Kidney (tissue), 13 donors: ENCODE measurements at regions not wholly inside any gene's neighbourhood (a gene's known extent, or its start where the extent isn't known, plus 50 kb on each side); places are given as distances from the start of the nearest gene placed in this dataset.

Experiments used
- DNase-seq, 5 donors: peaks; one replicate each; pipeline ENCODE4 v3.0.0-alpha.2; 2013 to 2020
- FAIRE-seq: peaks from 2 replicates; lab custom pipeline; 2012; peaks lifted over from hg19 to GRCh38; lab: Jason Lieb, UNC
- H3K27ac ChIP-seq, 2 donors: one replicate each; pipeline ENCODE4 v1.7.0; 2013; ENCODE audit warnings: low read depth in 2 of 2, low read length in 2 of 2, inconsistent platforms in 1 of 2
- H3K27me3 ChIP-seq: one replicate; pipeline ENCODE4 v1.7.1; 2013; ENCODE audit warnings: low read length, inconsistent platforms; ENCODE audit not compliant: control insufficient read depth, insufficient read depth
- H3K36me3 ChIP-seq, 3 donors: one replicate each; pipeline versions ENCODE4 v1.7.0 to v1.7.1; 2013; ENCODE audit warnings: low read length in 3 of 3, control low read depth in 1 of 3, inconsistent platforms in 1 of 3; ENCODE audit not compliant: insufficient read depth in 3 of 3, control insufficient read depth in 2 of 3
- H3K4me1 ChIP-seq, 3 donors: one replicate each; pipeline versions ENCODE4 v1.7.0 to v1.7.1; 2013; ENCODE audit warnings: low read length in 3 of 3, inconsistent platforms in 1 of 3, low read depth in 1 of 3; ENCODE audit not compliant: control insufficient read depth in 2 of 3, insufficient read depth in 2 of 3
- H3K4me3 ChIP-seq, 3 donors: one replicate each; pipeline versions ENCODE4 v1.7.0 to v1.8.1; 2013; ENCODE audit warnings: low read length in 3 of 3, control low read depth in 1 of 3, inconsistent platforms in 1 of 3
- H3K9ac ChIP-seq, 3 donors: one replicate each; pipeline versions ENCODE4 v1.7.0 to v1.7.1; 2013; ENCODE audit warnings: low read length in 3 of 3, control low read depth in 1 of 3, inconsistent platforms in 1 of 3
- H3K9me3 ChIP-seq, 3 donors: one replicate each; pipeline versions ENCODE4 v1.7.0 to v1.7.1; 2013; ENCODE audit warnings: low read length in 3 of 3, control low read depth in 1 of 3, inconsistent platforms in 1 of 3; ENCODE audit not compliant: control insufficient read depth in 2 of 3, insufficient read depth in 1 of 3
- intact Hi-C: fragments of 100-400 bp; cut with DNase I; formaldehyde crosslinking; loops from one replicate; pipeline ENCODE4 v1.11.1; 2022
- TF ChIP-seq, protein P1 (sequence below): IDR thresholded peaks from 3 replicates; pipeline ENCODE4 v1.5.1; 2012; ENCODE audit warnings: mild to moderate bottlenecking, moderate library complexity, borderline replicate concordance; ENCODE audit not compliant: insufficient read depth; ENCODE audit errors: extremely low read depth
- donor health status: control.
- donor health status: control.
- donor health status: control.
- donor health status: control.
- donor health status: control.
- donor health status: DM: yes; HTN: yes; CAD: no.
- donor health status: Normal renal cell carcinoma (clear cell type).

DNA sequence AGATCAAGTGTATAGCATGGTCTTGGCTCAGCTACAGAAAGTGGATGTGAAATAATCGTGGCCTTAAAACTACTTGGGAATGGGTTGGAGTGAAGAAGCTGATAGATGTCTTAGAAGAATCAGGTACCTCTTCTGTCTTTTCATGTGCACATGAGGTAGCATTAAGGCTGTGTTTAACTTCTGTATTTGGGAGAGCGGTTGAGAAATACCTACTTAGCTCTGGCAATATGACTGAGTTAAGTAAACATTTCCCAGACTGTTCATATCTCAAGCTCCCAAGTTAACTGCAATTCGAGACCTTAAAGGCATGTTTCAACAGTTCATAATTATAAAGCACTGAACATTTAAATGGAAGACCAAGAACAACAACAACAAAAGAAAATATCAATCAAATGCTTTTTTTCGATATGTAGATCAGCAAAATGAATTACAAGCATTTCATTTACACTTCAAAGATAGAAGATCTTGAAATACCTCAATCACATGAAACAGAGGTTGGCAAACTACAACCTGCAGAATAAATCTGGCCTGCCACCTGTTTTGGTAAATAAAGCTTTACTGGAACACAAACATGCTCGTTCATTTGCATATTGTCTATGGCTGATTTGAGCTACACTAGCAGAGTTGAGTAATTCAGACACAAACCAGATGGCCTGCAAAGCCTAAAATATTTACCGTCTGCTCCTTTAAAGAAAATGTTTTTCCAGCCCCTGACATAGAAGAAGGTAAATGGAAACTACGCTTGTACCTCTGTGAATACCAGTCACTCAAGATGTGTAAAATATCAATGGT lies 337.1 kb upstream of the GLI3 start:
- no peak overlapping the region for H3K4me3 ChIP-seq
- no peaks in the 10 kb centered on the region for H3K27me3 ChIP-seq
- H3K4me1 ChIP-seq, result no peaks in the 10 kb centered on the region
- no peak overlapping the region for H3K27ac ChIP-seq
- H3K9ac ChIP-seq, result no peak overlapping the region
- no peaks in the 10 kb centered on the region for H3K36me3 ChIP-seq
- peaks cover 0 to 4% (median 0%) of the 10 kb centered on the region in 3 donors for H3K9me3 ChIP-seq
- FAIRE-seq (no peak), DNase-seq (peak in 1 of 5 donors; percentile 9)
- TF ChIP-seq, protein P1, sequence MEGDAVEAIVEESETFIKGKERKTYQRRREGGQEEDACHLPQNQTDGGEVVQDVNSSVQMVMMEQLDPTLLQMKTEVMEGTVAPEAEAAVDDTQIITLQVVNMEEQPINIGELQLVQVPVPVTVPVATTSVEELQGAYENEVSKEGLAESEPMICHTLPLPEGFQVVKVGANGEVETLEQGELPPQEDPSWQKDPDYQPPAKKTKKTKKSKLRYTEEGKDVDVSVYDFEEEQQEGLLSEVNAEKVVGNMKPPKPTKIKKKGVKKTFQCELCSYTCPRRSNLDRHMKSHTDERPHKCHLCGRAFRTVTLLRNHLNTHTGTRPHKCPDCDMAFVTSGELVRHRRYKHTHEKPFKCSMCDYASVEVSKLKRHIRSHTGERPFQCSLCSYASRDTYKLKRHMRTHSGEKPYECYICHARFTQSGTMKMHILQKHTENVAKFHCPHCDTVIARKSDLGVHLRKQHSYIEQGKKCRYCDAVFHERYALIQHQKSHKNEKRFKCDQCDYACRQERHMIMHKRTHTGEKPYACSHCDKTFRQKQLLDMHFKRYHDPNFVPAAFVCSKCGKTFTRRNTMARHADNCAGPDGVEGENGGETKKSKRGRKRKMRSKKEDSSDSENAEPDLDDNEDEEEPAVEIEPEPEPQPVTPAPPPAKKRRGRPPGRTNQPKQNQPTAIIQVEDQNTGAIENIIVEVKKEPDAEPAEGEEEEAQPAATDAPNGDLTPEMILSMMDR, result no peak
- intact Hi-C loops, result no loop called here

DNA sequence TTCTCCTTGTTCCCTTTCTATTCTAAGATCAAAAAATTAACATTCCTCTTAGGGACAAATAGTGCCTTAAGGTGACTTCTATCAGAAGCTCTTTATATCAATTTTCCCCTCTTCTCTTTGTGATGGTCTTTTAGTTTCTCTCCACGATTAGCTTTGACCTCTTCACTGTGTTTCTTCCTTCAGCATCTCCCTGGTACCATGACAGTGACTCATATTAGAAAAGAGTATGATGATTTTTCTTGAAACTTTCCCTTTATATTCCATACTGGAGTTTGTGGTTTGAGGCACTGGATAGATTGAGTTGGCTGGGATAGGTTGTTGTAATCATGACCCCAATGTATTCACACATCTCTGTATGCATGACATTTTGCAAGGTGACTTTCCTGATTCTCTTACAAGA lies 335.6 kb upstream of the GLI3 start:
- Histone ChIP-seq H3K27ac (no peak overlapping the region), H3K4me3 (no peak overlapping the region), H3K27me3 (no peaks in the 10 kb centered on the region), H3K4me1 (no peaks in the 10 kb centered on the region), H3K9me3 (no peaks in the 10 kb centered on the region), H3K9ac (no peak overlapping the region), H3K36me3 (no peaks in the 10 kb centered on the region)
- FAIRE-seq (no peak), DNase-seq (no peak)
- TF ChIP-seq, protein P1, result no peak
- intact Hi-C loops, result no loop called here

DNA sequence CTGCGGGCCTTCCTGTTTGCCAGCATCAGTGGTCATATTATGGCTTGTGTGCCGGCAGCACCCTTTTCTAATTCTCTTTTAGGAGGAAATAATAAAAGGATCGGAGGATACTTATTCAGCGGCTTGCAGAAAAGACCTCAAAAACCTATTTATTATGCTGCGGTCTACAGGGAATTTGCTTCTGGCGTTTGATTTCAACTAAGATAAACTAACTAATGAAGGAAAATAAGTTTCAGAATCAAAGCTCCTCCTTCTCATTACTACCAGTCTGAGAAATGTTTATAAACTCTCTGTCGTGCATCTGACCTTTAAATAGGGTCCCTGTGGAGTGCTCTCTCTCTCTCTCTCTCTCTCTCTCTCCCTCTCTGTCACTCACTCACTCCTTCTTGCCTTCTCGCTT lies 335.0 kb upstream of the GLI3 start:
- Histone ChIP-seq H3K4me1 (no peaks in the 10 kb centered on the region), H3K27ac (no peak overlapping the region), H3K36me3 (no peaks in the 10 kb centered on the region), H3K9me3 (no peaks in the 10 kb centered on the region), H3K27me3 (no peaks in the 10 kb centered on the region), H3K9ac (no peak overlapping the region), H3K4me3 (no peak overlapping the region)
- DNase-seq (peak in 2 of 5 donors; percentile 11 to 31), FAIRE-seq (no peak)
- TF ChIP-seq, protein P1, result no peak
- intact Hi-C loops, result no loop called here

DNA sequence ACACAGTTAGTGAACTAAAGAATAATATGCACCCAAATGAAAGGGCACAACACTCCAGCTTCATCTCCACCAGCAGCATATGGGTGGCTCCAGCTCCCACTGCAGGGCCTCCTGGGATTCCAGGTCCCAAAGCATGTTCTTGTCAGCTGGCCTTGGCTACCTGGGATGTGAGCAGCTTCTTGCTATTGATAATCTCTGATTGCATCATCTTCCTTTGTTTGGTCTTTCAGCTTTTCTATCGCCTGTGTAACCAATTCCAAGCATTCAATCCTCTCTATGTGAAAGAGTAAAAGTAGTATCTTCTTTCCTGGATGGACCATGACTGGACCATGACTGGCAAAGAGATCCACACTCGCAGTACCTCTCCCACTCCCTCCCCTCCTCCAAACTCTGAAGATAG lies 333.9 kb upstream of the GLI3 start:
- DNase-seq, result no peak
- Histone ChIP-seq H3K4me1 (no peaks in the 10 kb centered on the region), H3K27ac (no peak overlapping the region), H3K9ac (no peak overlapping the region), H3K9me3 (no peaks in the 10 kb centered on the region), H3K27me3 (no peaks in the 10 kb centered on the region), H3K4me3 (no peak overlapping the region), H3K36me3 (no peaks in the 10 kb centered on the region)
- FAIRE-seq, result no peak
- TF ChIP-seq, protein P1, result no peak
- intact Hi-C loops, result no loop called here
